Aorta (tissue), 5 donors: ENCODE measurements at regions not wholly inside any gene's neighbourhood (a gene's known extent, or its start where the extent isn't known, plus 50 kb on each side); places are given as distances from the start of the nearest gene placed in this dataset.
"Not testable (repeated sequence)": the region's sequence is repeated elsewhere in the genome, so short reads cannot be mapped to it uniquely, and the experiment has no call there.

Experiments
- ATAC-seq: fragments of 200-7000 bp; cut with Tn5 transposase; one replicate; pipeline ENCODE4 v1.9.1; 2022; ENCODE audit warnings: moderate library complexity; ENCODE audit not compliant: low FRiP score
- DNase-seq, 2 donors: peaks; one replicate each; pipeline ENCODE4 v3.0.0-alpha.2; 2020
- H3K27ac ChIP-seq, 2 donors: one replicate each; pipeline ENCODE4 v1.5.1; 2013; ENCODE audit warnings: low read length in 2 of 2, mild to moderate bottlenecking in 2 of 2, moderate library complexity in 2 of 2, control low read depth in 1 of 2, inconsistent platforms in 1 of 2, low read depth in 1 of 2
- H3K27me3 ChIP-seq, 2 donors: one replicate each; pipeline ENCODE4 v1.6.1; 2013; ENCODE audit warnings: control low read depth in 1 of 2, low read length in 1 of 2, mild to moderate bottlenecking in 1 of 2, moderate library complexity in 1 of 2; ENCODE audit not compliant: insufficient read depth in 2 of 2, control insufficient read depth in 1 of 2
- H3K36me3 ChIP-seq, 2 donors: one replicate each; pipeline ENCODE4 v1.6.1; 2013; ENCODE audit warnings: control low read depth in 1 of 2, low read length in 1 of 2, mild to moderate bottlenecking in 1 of 2; ENCODE audit not compliant: insufficient read depth in 2 of 2, control insufficient read depth in 1 of 2
- H3K4me1 ChIP-seq, 2 donors: one replicate each; pipeline ENCODE4 v1.6.1; 2013; ENCODE audit warnings: low read length in 2 of 2, control low read depth in 1 of 2, mild to moderate bottlenecking in 1 of 2, moderate library complexity in 1 of 2; ENCODE audit not compliant: insufficient read depth in 2 of 2, control insufficient read depth in 1 of 2
- H3K4me3 ChIP-seq, 2 donors: one replicate each; pipeline ENCODE4 v1.5.1; 2013; ENCODE audit warnings: low read length in 2 of 2, control low read depth in 1 of 2, mild to moderate bottlenecking in 1 of 2
- H3K9me3 ChIP-seq: one replicate; pipeline ENCODE4 v1.6.1; 2013; ENCODE audit warnings: mild to moderate bottlenecking, low read length; ENCODE audit not compliant: control insufficient read depth
- WGBS, 2 donors: extraction: QIAGEN DNeasy Blood & Tissue Kit; methylation state at CpG; one replicate each; pipeline ENCODE4 v1.1.7; 2013; 5-methylcytosine and 5-hydroxymethylcytosine counted together
- intact Hi-C, 2 donors: fragments of 100-400 bp; cut with DNase I; formaldehyde crosslinking; loops; one replicate each; pipeline versions ENCODE4 v1.14.2 to v1.15.0; 2022
- donor health status: healthy with polysubstance abuse.
- donor health status: Bipolar disorder and iron deficiency.
- donor health status: DM: no; HTN: no; CAD: no.
- donor health status: DM: no; HTN: no; CAD: no.
- donor health status: DM: yes; HTN: yes; CAD: no.

DNA sequence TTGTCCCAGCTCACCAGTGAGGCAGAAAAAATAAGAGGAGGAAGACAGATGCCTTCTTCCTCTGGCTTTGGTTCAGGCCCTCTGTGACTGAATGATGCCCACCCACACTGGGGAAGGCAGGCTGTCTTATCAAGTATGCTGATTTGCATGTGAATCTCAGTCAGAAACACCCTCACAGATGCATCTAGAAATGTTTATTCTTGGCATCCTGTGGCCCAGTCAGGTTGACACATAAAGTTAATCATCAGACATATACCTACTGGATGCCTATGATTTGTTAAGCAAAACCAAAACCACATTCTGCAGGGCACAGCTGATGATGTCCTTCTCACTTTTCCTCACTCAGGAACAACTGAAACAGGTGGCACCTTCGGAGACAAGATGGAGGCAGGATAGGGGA is 243.4 kb upstream of the KCNN2 start:
- Histone ChIP-seq H3K4me1 (no peaks in the 10 kb centered on the region), H3K4me3 (no peak overlapping the region), H3K27me3 (no peaks in the 10 kb centered on the region), H3K27ac (no peak overlapping the region), H3K9me3 (no peaks in the 10 kb centered on the region), H3K36me3 (no peaks in the 10 kb centered on the region)
- 61 to 92% methylated on average over 1 of the region's 1 CpG for WGBS, 2 donors
- ATAC-seq (no peak), DNase-seq (no peak)
- intact Hi-C loops: no loop called here

DNA sequence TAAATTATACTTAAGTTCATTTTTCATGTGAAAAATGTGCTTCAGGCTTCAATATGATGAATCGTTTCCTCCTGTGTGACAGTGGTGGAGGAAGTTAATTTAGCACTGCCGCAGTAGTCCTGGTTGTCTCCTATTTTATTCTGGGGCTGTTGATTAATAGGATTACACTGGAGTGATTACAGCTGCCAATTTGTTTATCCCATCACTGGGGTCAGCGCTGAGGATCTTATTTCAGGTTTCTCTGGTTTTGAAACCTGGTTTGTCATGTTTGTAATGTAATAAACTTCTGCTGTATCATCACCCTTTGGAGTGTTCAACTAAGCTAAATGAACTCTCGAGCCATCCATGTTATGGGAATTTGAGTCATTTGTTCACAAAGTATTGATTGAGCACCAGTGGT is 241.7 kb upstream of the KCNN2 start:
- WGBS, 2 donors: 69% methylated on average over 4 of the region's 4 CpGs
- no peak for ATAC-seq

DNA sequence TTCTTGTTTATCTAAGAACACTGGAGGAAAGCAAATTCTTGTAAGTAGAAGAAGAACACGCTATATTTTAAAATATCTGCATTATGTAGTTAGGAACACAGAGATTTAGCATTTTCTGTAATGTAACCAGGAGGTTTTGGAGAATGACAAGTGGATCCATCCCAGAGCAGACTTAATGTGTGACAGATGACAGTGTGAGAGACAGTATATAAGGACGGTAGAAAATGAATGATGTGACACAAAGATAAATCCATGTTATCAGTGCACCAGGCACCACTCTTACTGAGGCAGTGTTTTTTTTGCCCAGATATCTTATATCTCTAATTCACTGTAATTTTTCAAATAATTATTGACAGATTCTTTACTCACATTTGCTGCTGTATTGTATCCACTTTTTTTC is 239.0 kb upstream of the KCNN2 start:
- Histone ChIP-seq H3K4me3 (no peak overlapping the region), H3K4me1 (no peaks in the 10 kb centered on the region), H3K9me3 (no peaks in the 10 kb centered on the region), H3K27ac (no peak overlapping the region), H3K36me3 (no peaks in the 10 kb centered on the region), H3K27me3 (no peaks in the 10 kb centered on the region)
- no peak for ATAC-seq
- WGBS, 2 donors: 41 to 45% methylated on average over 2 of the region's 2 CpGs
- no peak for DNase-seq
- intact Hi-C loops: no loop called here

More for the DNA sequence above, 241.7 kb upstream of the KCNN2 start:
- intact Hi-C loops: no loop called here
- DNase-seq: no peak
- no peaks in the 10 kb centered on the region for H3K4me1 ChIP-seq
- no peak overlapping the region for H3K27ac ChIP-seq
- H3K4me3 ChIP-seq: no peak overlapping the region
- H3K27me3 ChIP-seq: no peaks in the 10 kb centered on the region
- H3K36me3 ChIP-seq: no peaks in the 10 kb centered on the region
- H3K9me3 ChIP-seq: no peaks in the 10 kb centered on the region

GRCh38 chr5:114123654-114124053 is 238.2 kb upstream of the KCNN2 start:
- H3K4me1 ChIP-seq: no peaks in the 10 kb centered on the region
- DNase-seq (no peak), ATAC-seq (no peak)
- H3K9me3 ChIP-seq: no peaks in the 10 kb centered on the region
- intact Hi-C loops: no loop called here
- H3K36me3 ChIP-seq: no peaks in the 10 kb centered on the region
- H3K4me3 ChIP-seq: no peak overlapping the region
- no peak overlapping the region for H3K27ac ChIP-seq
- H3K27me3 ChIP-seq: no peaks in the 10 kb centered on the region
- 96% methylated on average over 2 of the region's 2 CpGs for WGBS, 2 donors

- 82 to 87% methylated on average over 3 of the region's 3 CpGs for WGBS, 2 donors
- Histone ChIP-seq H3K27ac (no peak overlapping the region), H3K4me3 (no peak overlapping the region), H3K9me3 (peaks cover 1% of the 10 kb centered on the region), H3K36me3 (no peaks in the 10 kb centered on the region), H3K4me1 (no peaks in the 10 kb centered on the region), H3K27me3 (no peaks in the 10 kb centered on the region)
- DNase-seq: no peak
- no peak for ATAC-seq
- intact Hi-C loops: no loop called here
These were observed 215.5 kb upstream of the KCNN2 start for GRCh38 chr5:114146398-114146797.

DNA sequence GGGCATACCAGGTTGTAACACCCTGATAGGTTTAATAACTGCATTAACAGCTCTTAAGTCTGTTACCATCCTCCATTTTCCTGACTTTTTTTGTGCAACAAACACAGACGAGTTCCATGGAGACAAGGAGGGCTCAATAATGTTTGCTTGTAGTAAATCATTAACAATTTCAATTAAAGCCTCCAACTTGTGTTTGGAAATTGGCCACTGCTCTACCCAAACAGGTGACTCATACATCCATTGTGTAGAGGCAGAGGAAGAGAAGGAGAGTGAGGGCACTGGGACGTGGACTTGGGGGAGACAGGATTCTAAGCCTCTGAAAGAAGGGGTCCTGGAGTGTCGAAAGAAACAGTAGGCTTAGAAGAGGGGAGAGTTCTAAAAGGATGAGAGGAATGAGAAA is 213.6 kb upstream of the KCNN2 start:
- intact Hi-C loops: no loop called here
- H3K27me3 ChIP-seq: no peaks in the 10 kb centered on the region
- no peaks in the 10 kb centered on the region for H3K36me3 ChIP-seq
- WGBS, 2 donors: 70 to 85% methylated on average over 3 of the region's 3 CpGs
- no peak for DNase-seq
- ATAC-seq: no peak
- H3K9me3 ChIP-seq: peaks cover 1% of the 10 kb centered on the region
- H3K4me3 ChIP-seq: no peak overlapping the region
- no peaks in the 10 kb centered on the region for H3K4me1 ChIP-seq
- H3K27ac ChIP-seq: no peak overlapping the region

GRCh38 chr5:114148728-114149127 is 213.1 kb upstream of the KCNN2 start:
- H3K27me3 ChIP-seq, H3K27ac ChIP-seq, ATAC-seq, DNase-seq, H3K36me3 ChIP-seq, intact Hi-C loops, H3K4me1 ChIP-seq, H3K9me3 ChIP-seq, H3K4me3 ChIP-seq: not testable (repeated sequence)
- 64 to 74% methylated on average over 3 of the region's 3 CpGs for WGBS, 2 donors

- H3K27ac ChIP-seq: no peak overlapping the region
- ATAC-seq (no peak), DNase-seq (no peak)
- no peaks in the 10 kb centered on the region for H3K27me3 ChIP-seq
- intact Hi-C loops: no loop called here
- H3K9me3 ChIP-seq: peaks cover 1% of the 10 kb centered on the region
- no peak overlapping the region for H3K4me3 ChIP-seq
- 77% methylated on average over 8 of the region's 8 CpGs for WGBS, 2 donors
- no peaks in the 10 kb centered on the region for H3K36me3 ChIP-seq
- H3K4me1 ChIP-seq: no peaks in the 10 kb centered on the region
These were observed 209.1 kb upstream of the KCNN2 start for GRCh38 chr5:114152656-114153360.

DNA sequence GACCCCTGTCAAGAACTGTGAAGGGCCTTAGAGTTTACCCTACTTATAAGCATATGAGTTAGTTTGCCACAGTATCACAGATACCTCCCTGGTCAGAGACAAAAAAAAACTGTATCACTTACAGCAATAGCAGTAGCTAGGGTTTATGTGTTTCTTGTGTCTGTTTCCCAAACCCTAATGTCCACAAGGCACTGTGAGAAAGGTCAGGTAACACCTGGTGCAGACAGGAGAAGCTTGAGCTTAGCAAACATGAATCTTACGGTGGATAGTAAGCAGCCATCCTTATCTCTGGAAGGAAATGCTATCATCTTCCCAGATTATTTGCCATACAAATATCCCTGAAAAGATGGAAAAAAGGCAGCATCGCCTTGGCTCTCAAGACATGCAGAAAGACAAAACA is 208.5 kb upstream of the KCNN2 start:
- ATAC-seq (no peak), DNase-seq (no peak)
- H3K4me1 ChIP-seq: no peaks in the 10 kb centered on the region
- 85 to 86% methylated on average over 2 of the region's 2 CpGs for WGBS, 2 donors
- H3K9me3 ChIP-seq: peaks cover 1% of the 10 kb centered on the region
- intact Hi-C loops: no loop called here
- H3K36me3 ChIP-seq: no peaks in the 10 kb centered on the region
- H3K27me3 ChIP-seq: no peaks in the 10 kb centered on the region
- H3K27ac ChIP-seq: no peak overlapping the region
- H3K4me3 ChIP-seq: no peak overlapping the region
